ENCODE measurements at regions not wholly inside any gene's neighbourhood (a gene's known extent, or its start where the extent isn't known, plus 50 kb on each side); places are given as distances from the start of the nearest gene placed in this dataset.

DNA sequence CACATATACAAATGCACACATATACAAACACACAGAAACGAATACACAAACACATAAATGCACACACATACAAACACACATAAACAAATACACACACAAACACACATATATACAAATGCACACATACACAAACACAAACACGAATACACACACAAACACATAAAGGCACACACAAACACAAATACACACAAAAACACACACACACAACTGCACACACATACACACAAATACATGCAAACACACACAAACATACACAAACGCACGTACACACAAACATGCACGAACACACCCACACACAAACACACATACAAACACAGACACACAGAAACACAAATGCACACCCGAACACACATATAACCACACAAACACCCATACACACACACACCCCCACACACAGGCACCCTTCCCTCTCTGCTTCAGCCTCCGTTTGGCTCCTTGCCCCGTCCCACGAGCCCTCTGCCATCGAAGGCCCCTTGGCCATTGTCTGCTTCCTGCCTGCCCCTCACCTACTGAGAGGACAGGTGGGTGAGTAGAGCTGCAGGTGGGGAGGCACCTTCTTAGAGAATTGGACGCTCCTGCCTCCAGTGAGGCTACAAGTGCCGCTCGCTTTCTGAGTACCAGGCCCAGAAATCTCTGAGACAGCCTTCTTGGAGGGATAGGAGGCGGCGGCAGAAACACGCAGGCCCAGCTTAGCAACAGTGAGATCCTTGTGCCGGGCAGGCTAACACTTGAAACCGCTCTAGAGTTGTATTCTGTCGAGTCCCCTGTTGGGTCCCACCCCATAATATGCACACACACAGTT lies 331.2 kb downstream of the FOXL1 start:
- H3K4me1 ChIP-seq = no peaks in the 10 kb centered on the region

GRCh38 chr16:86910161-86910769 lies 331.9 kb downstream of the FOXL1 start:
- H3K36me3 ChIP-seq = no peaks in the 10 kb centered on the region
- TF ChIP-seq, protein P1, sequence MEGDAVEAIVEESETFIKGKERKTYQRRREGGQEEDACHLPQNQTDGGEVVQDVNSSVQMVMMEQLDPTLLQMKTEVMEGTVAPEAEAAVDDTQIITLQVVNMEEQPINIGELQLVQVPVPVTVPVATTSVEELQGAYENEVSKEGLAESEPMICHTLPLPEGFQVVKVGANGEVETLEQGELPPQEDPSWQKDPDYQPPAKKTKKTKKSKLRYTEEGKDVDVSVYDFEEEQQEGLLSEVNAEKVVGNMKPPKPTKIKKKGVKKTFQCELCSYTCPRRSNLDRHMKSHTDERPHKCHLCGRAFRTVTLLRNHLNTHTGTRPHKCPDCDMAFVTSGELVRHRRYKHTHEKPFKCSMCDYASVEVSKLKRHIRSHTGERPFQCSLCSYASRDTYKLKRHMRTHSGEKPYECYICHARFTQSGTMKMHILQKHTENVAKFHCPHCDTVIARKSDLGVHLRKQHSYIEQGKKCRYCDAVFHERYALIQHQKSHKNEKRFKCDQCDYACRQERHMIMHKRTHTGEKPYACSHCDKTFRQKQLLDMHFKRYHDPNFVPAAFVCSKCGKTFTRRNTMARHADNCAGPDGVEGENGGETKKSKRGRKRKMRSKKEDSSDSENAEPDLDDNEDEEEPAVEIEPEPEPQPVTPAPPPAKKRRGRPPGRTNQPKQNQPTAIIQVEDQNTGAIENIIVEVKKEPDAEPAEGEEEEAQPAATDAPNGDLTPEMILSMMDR (IDR thresholded peaks at IDR 0.05) = no peak
- DNase-seq (ENCODE audit: low spot score) = no peak

More for the DNA sequence above, 331.2 kb downstream of the FOXL1 start:
- Histone ChIP-seq H3K4me3 (no peak overlapping the region), H3K27me3 (no peaks in the 10 kb centered on the region), H3K36me3 (no peaks in the 10 kb centered on the region), H3K9me3 (no peaks in the 10 kb centered on the region), H3K27ac (no peak overlapping the region)
- TF ChIP-seq, protein P1 (IDR thresholded peaks at IDR 0.05) = no peak
- DNase-seq (ENCODE audit: low spot score) = no peak

GRCh38 chr16:86911437-86911958 lies 333.1 kb downstream of the FOXL1 start:
- H3K9me3 ChIP-seq = no peaks in the 10 kb centered on the region
- H3K27me3 ChIP-seq = no peaks in the 10 kb centered on the region
- no peaks in the 10 kb centered on the region for H3K36me3 ChIP-seq
- no peak overlapping the region for H3K4me3 ChIP-seq
- no peak overlapping the region for H3K27ac ChIP-seq
- no peaks in the 10 kb centered on the region for H3K4me1 ChIP-seq
- DNase-seq (ENCODE audit: low spot score) = no peak
- TF ChIP-seq, protein P1 (IDR thresholded peaks at IDR 0.05) = no peak

More at GRCh38 chr16:86910161-86910769, 331.9 kb downstream of the FOXL1 start:
- H3K27me3 ChIP-seq = no peaks in the 10 kb centered on the region
- no peaks in the 10 kb centered on the region for H3K9me3 ChIP-seq
- no peak overlapping the region for H3K27ac ChIP-seq
- H3K4me3 ChIP-seq = no peak overlapping the region
- H3K4me1 ChIP-seq = no peaks in the 10 kb centered on the region

GRCh38 chr16:86913886-86914285 lies 335.5 kb downstream of the FOXL1 start:
- TF ChIP-seq, protein P1 (IDR thresholded peaks at IDR 0.05) = no peak
- Histone ChIP-seq H3K27me3 (no peaks in the 10 kb centered on the region), H3K9me3 (no peaks in the 10 kb centered on the region), H3K27ac (no peak overlapping the region), H3K36me3 (no peaks in the 10 kb centered on the region), H3K4me1 (no peaks in the 10 kb centered on the region), H3K4me3 (no peak overlapping the region)
- DNase-seq (ENCODE audit: low spot score) = no peak

DNA sequence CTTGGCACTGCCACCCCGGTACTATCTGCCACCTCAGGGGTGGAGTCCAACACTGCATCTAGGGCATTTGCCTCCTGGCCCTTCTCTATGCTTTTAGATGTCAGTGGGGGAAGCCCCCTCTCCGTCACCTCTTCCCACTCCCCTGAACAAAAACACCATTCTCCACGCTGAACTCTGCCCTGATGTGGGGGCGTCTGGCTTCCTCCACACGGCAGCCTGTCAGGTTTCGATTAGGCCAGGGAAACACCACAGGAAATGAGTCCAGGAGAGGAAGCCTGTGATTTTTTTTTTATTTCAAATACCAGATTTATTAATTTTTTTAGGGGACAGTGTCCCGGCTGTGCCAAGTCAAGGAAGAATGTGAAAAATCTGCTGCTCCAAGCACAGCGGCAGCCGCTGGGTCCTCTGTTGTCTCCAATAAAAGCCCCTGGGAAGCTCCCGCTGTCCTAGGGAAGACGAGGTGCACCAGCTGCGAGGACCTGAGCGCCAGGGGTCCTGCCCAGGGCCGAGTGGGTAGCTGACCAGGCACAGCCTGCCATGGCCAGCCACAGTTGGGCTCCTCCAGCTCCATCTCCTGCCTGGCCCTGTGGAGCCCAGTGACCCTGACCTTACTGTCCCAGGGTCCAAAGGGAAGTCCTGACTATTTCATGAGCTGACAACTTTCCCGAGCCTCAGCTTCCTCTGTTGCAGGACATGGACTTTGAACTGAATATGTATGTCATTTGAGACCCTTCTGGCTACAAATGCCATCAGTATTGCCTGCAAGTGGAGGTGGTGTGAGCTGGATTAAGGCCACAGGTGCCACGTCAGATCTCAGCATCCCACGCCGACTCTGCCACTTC lies 336.7 kb downstream of the FOXL1 start:
- H3K36me3 ChIP-seq = no peaks in the 10 kb centered on the region
- no peaks in the 10 kb centered on the region for H3K27me3 ChIP-seq
- DNase-seq (ENCODE audit: low spot score) = no peak
- no peaks in the 10 kb centered on the region for H3K9me3 ChIP-seq
- H3K4me3 ChIP-seq = no peak overlapping the region
- no peak overlapping the region for H3K27ac ChIP-seq
- no peaks in the 10 kb centered on the region for H3K4me1 ChIP-seq
- TF ChIP-seq, protein P1 (IDR thresholded peaks at IDR 0.05) = no peak
